Cardiac septum (tissue), 1 donor: ENCODE measurements at regions not wholly inside any gene's neighbourhood (a gene's known extent, or its start where the extent isn't known, plus 50 kb on each side); places are given as distances from the start of the nearest gene placed in this dataset.
A peak's percentile ranks its signal among the peaks of the same experiment; 100 is the strongest.

Experiments used
- DNase-seq: peaks from one replicate; pipeline ENCODE4 v3.0.0-alpha.2; 2020; ENCODE audit warnings: low spot score
- intact Hi-C: fragments of 100-400 bp; cut with DNase I; formaldehyde crosslinking; loops from one replicate; pipeline ENCODE4 v1.14.0; 2022
- donor health status: DM: no; HTN: no; CAD: no.

- intact Hi-C loops, result loop anchor here (2.0 kb wide), 1 partner anchor 1247 kb away; no protein-coding TSS in a partner anchor
- DNase-seq, result no peak
Observed at GRCh38 chr14:100381395-100382105, 58.4 kb downstream of the SLC25A47 start.

- intact Hi-C loops, result loop anchor here (2.0 kb wide), 1 partner anchor 1247 kb away; no protein-coding TSS in a partner anchor
- DNase-seq, result no peak
Observed at GRCh38 chr14:100382106-100382455, 58.9 kb downstream of the SLC25A47 start.

DNA sequence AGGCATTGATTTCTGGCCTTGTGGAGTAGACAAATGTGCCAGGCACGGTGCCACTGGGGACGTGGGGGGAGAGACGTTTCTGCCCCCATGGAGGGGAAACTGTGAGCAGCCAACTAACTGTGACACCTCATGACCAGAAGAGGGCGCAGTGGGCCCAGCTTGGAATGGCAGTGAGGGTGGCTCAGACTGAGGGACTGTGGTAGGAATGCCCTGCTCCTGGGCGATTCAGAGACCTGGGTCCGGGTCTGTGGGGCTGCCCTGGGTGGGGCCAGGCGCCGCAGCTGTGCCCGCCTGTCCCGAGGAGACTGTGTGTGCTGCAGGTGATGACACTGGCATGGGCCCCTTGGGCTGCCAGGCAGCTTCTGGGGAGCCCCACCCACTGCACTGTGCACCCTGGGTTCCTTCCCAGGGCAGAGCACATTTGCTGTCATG is 60.6 kb downstream of the SLC25A47 start:
- intact Hi-C loops, result loop anchor here (2.0 kb wide), 2 partner anchors 261 to 1245 kb away; no protein-coding TSS in a partner anchor
- DNase-seq, result peak; percentile 84

GRCh38 chr14:100384277-100384676 is 61.1 kb downstream of the SLC25A47 start:
- intact Hi-C loops, result loop anchor here (2.0 kb wide), 1 partner anchor 261 kb away; no protein-coding TSS in a partner anchor
- no peak for DNase-seq

DNA sequence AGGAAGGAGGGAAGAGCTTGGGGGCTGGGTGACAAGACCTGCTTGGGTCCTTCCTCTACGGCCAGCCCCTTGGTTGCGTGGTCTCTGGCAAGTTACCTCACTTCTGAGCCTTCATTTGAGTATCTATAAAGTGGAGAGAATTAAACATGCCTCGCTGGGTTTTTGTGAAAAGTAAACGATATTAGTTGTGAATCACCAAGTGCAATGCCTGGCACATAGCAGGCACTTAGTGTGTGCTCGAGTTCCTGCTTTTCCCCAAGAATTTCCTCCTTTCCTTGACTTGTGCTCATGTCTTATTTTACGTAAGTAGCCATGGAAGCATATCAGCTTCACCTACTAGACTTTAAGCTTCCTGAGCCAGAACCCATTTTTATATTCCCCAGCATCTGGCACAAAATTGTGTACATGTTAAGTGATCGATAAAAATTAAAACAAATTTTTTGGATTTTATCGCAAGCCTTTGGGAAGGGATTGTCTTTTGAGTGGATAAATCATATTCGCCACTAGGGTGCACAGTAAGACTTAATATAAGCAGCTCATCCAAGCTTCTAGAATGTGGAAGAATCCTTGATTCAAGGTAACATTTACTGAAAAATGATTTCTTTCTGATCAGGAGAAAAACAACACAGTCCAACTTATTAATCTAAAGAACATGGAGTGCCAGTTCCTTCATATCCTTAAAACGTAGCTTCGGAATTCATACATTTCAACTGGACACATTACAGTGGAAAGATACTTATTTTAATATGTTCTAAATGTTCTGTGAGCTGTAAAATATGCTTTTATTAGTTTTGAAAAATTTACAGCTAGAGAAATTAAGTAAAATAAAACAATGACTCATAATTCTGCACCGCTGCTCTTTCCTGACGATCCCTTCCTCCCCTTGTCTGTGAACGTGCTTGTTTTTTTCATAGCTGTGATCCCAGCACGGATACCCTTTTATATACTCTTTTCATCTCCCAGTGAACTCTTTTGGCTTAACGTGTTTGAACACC is 62.0 kb downstream of the SLC25A47 start:
- intact Hi-C loops, result loop anchor here (2.0 kb wide), 1 partner anchor 260 kb away; no protein-coding TSS in a partner anchor
- DNase-seq, result no peak

DNA sequence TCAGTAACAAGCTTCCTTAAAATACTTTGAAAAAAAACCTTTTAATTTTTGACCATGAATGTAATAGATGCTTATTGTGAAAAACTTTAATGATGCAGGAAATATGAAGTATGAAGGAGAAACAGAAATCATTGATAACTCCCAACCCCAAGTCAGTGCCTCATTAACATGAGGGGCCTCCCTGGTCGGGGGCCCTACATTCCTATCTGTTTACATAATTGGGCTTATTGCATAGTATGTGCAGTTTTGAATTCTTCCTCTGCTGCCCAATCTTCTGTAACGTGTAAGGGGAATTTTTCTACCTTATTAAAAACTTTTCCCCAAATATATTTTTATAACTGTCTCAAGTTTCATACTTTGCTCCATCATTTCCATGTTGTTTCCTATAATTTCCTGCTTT is 63.0 kb downstream of the SLC25A47 start:
- intact Hi-C loops, result no loop called here
- DNase-seq, result no peak

- DNase-seq, result no peak
- intact Hi-C loops, result no loop called here
Observed at GRCh38 chr14:100386846-100387245, 63.7 kb downstream of the SLC25A47 start.

- intact Hi-C loops, result no loop called here
- no peak for DNase-seq
Observed at GRCh38 chr14:100387450-100387849, 64.3 kb downstream of the SLC25A47 start.

- DNase-seq, result no peak
- intact Hi-C loops, result no loop called here
Observed at GRCh38 chr14:100388103-100389054, 65.2 kb downstream of the SLC25A47 start.

GRCh38 chr14:100389497-100390104 is 66.5 kb downstream of the SLC25A47 start:
- no peak for DNase-seq
- intact Hi-C loops, result no loop called here

- DNase-seq, result no peak
Observed at GRCh38 chr14:100391173-100391572, 68.0 kb downstream of the SLC25A47 start.

GRCh38 chr14:100391724-100392123 is 68.6 kb downstream of the SLC25A47 start:
- DNase-seq, result no peak
- intact Hi-C loops, result no loop called here

More at GRCh38 chr14:100391173-100391572, 68.0 kb downstream of the SLC25A47 start:
- intact Hi-C loops, result no loop called here

DNA sequence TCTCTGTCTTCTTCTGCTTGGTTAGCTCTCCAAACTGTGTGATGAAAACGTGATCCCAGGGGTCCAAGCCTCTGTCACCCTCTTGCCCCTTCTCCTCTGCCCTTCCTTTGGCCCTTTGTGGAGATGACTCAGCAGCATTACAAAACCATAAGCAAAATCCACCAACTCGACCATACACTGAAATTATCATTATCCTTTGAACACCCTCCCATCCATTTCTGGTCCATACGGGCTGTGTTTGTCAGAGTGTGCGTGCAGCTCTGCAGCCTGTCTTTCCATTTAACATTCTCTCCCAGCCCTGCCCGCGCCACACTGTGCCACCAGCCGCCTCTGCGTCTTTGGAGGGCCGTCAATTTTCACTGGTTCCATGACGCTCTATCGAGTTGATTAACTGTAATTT is 69.2 kb downstream of the SLC25A47 start:
- no peak for DNase-seq
- intact Hi-C loops, result no loop called here

DNA sequence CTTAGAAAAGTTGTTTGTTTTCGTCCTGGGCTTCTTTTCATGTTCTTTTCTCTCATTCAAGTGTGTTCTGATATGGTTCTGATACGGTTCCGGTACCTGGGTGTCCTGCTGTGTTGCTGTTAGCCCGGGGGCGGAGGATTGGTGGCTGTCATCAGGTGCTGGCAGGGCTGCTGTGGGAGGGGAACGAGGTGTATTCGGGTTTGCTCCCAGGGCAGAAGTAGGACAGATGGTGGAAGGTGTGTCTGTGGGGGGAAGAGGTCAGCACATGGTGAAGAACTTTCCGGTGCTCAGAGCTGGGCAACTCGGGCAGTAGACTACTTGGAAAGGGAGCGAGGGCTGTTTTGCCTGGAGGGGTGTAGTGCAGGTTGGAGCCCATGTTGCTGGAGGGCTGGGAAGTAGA is 70.2 kb downstream of the SLC25A47 start:
- DNase-seq, result no peak
- intact Hi-C loops, result no loop called here

GRCh38 chr14:100393906-100394732 is 71.0 kb downstream of the SLC25A47 start:
- intact Hi-C loops, result no loop called here
- no peak for DNase-seq

DNA sequence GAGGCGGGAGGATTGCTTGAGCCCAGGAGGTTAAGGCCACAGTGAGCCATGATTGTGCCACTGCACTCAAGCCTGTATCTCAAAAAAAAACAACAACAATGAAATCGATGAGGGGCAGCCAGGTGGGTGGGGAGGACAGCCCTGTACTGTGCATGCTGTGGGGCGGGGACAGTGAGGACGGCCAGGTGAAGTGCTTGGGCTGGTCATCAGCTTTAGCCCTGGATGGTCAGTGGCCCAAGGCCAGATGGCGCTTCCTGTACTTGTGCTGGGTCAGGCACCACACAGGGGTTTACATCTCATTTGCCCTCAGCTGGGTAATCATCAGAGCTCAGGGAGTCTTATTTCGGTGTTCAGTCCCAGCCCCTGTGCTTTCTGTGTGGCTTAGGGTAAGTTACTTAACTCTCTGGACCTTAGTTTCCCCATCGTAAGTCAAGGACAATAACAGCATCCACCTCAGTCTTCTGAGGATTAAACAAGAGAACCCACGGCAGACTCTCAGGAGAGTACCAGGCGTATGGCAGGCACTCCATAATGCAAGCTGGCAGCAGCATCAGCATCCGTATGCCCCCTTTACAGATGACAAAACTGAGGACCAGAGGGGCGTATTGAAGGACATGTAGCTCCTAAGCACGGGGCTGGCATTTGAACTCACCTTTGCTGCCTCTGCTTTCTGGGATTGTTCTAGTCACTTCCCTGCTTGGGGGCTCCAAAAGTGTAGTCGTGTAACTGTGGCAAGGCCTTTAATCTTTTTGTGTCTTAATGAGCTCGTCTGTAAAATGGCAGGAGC is 71.9 kb downstream of the SLC25A47 start:
- no peak for DNase-seq
- intact Hi-C loops, result no loop called here

GRCh38 chr14:100396266-100396795 is 73.2 kb downstream of the SLC25A47 start:
- intact Hi-C loops, result no loop called here
- no peak for DNase-seq
